Gastrocnemius medialis (tissue), 4 donors: ENCODE measurements at regions not wholly inside any gene's neighbourhood (a gene's known extent, or its start where the extent isn't known, plus 50 kb on each side); places are given as distances from the start of the nearest gene placed in this dataset.

Experiments
- ATAC-seq, 2 donors: fragments of 150-250 bp; one replicate each; pipeline ENCODE4 v1.9.1; 2016
- DNase-seq, 2 donors: peaks; one replicate each; pipeline ENCODE4 v3.0.0-alpha.2; 2019
- H3K27ac ChIP-seq, 4 donors: fragments of 200-600 bp; sonication (generic); 1 replicate in 1 of 4; 2 replicates in 3 of 4; pipeline ENCODE4 v1.5.1; 2016 to 2018; ENCODE audit warnings: mild to moderate bottlenecking in 2 of 4, moderate library complexity in 1 of 4
- H3K27me3 ChIP-seq, 3 donors: fragments of 200-600 bp; sonication (generic) in 2 of 3; 1 replicate in 1 of 3; 2 replicates in 2 of 3; pipeline versions ENCODE4 v1.5.1 to v1.6.0; 2016 to 2019; ENCODE audit warnings: mild to moderate bottlenecking in 1 of 3, moderate library complexity in 1 of 3
- H3K36me3 ChIP-seq, 2 donors: fragments of 200-600 bp; sonication (generic) in 1 of 2; one replicate each; pipeline ENCODE4 v1.5.1; 2017 to 2018
- H3K4me1 ChIP-seq, 2 donors: fragments of 200-600 bp; sonication (generic) in 1 of 2; one replicate each; pipeline ENCODE4 v1.5.1; 2016 to 2017; ENCODE audit warnings: mild to moderate bottlenecking in 2 of 2
- H3K4me3 ChIP-seq, 4 donors: fragments of 200-600 bp; sonication (generic) in 3 of 4; 1 replicate in 1 of 4; 2 replicates in 3 of 4; pipeline ENCODE4 v1.5.1; 2016 to 2019; ENCODE audit warnings: mild to moderate bottlenecking in 2 of 4
- H3K9me3 ChIP-seq, 3 donors: fragments of 200-600 bp; sonication (generic) in 2 of 3; 1 replicate in 1 of 3; 2 replicates in 2 of 3; pipeline ENCODE4 v1.5.1; 2016 to 2019
- CTCF ChIP-seq, 5 experiments: fragments of 450-650 bp in 3 of 5; fragments of 200-600 bp in 2 of 5; sonication (generic) in 2 of 5; IDR thresholded peaks in 4 of 5; conservative IDR thresholded peaks in 1 of 5; 1 replicate in 4 of 5; 2 replicates in 1 of 5; pipeline ENCODE4 v1.5.1; 2016 to 2019; ENCODE audit warnings: antibody characterized with exemption in 5 of 5, mild to moderate bottlenecking in 3 of 5, moderate library complexity in 3 of 5
- POLR2A ChIP-seq, 2 donors: fragments of 450-650 bp; IDR thresholded peaks; one replicate each; pipeline ENCODE4 v1.6.1; 2017; ENCODE audit warnings: antibody characterized with exemption in 2 of 2, mild to moderate bottlenecking in 2 of 2, moderate library complexity in 2 of 2
- in situ Hi-C, 4 donors: fragments of 200-750 bp; cut with MboI; loops; one replicate each; pipeline versions ENCODE4 v1.15.0 to v1.8.0; 2017; ENCODE audit warnings: low sequenced_read_pairs in 4 of 4
- intact Hi-C: fragments of 100-400 bp; cut with DNase I; formaldehyde crosslinking; loops from one replicate; pipeline ENCODE4 v1.15.1; 2023; ENCODE audit warnings: low total_unique reads

GRCh38 chr4:137819964-137820383 lies 287.7 kb upstream of the PCDH18 start:
- DNase-seq (no peak), ATAC-seq (peak in 1 of 2 donors; percentile 46)
- no peaks in the 10 kb centered on the region for H3K9me3 ChIP-seq
- no peak overlapping the region for H3K27ac ChIP-seq
- intact Hi-C loops (loop anchor here (5.0 kb wide), 2 partner anchors 362 to 862 kb away; no protein-coding TSS in a partner anchor), in situ Hi-C loops (loop anchor here in 1 of 4 donors (25.0 kb wide), 3 partner anchors 367 to 1042 kb away; no protein-coding TSS in a partner anchor)
- H3K4me1 ChIP-seq: peaks cover 0 to 4% of the 10 kb centered on the region in 2 donors
- H3K36me3 ChIP-seq: no peaks in the 10 kb centered on the region
- no peak overlapping the region for H3K4me3 ChIP-seq
- TF ChIP-seq POLR2A (IDR thresholded peaks at IDR 0.05) (no peak), CTCF (IDR thresholded peaks at IDR 0.05 in 4 of 5, conservative IDR thresholded peaks at IDR 0.05 in 1 of 5) (peak in 3 of 5 experiments; percentile 14 to 42 (median 20))
- no peaks in the 10 kb centered on the region for H3K27me3 ChIP-seq

DNA sequence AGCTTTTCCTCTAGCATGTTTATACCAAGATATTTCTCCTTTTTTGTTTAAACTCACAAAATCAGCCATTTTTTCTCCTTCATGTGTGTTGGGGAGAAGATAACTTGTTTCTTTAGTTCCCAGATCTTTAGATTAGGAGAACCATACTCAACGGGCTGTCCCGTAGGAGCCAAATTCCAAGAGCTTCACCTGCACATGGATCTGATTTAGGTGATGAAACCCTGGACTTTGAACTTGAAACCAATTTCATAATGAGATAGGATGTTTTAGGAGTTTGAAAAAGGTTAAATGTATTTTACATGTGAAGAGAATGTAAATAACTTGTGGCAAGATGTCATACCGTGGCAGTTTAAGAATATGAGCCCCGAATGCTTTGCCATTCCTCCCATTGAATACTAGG lies 280.0 kb upstream of the PCDH18 start:
- in situ Hi-C loops: loop anchor here in 1 of 4 donors (25.0 kb wide), 3 partner anchors 375 to 1050 kb away; no protein-coding TSS in a partner anchor
- Histone ChIP-seq H3K4me3 (no peak overlapping the region), H3K27ac (no peak overlapping the region), H3K36me3 (no peaks in the 10 kb centered on the region), H3K27me3 (no peaks in the 10 kb centered on the region), H3K4me1 (no peaks in the 10 kb centered on the region), H3K9me3 (no peaks in the 10 kb centered on the region)
- intact Hi-C loops: no loop called here
- DNase-seq (no peak), ATAC-seq (no peak)
- TF ChIP-seq CTCF (IDR thresholded peaks at IDR 0.05 in 4 of 5, conservative IDR thresholded peaks at IDR 0.05 in 1 of 5) (no peak), POLR2A (IDR thresholded peaks at IDR 0.05) (no peak)

GRCh38 chr4:137806420-137806819 lies 274.1 kb upstream of the PCDH18 start:
- no peak overlapping the region for H3K4me3 ChIP-seq
- TF ChIP-seq CTCF (IDR thresholded peaks at IDR 0.05 in 4 of 5, conservative IDR thresholded peaks at IDR 0.05 in 1 of 5): no peak
- TF ChIP-seq POLR2A (IDR thresholded peaks at IDR 0.05): no peak
- H3K27ac ChIP-seq: no peak overlapping the region
- no peaks in the 10 kb centered on the region for H3K27me3 ChIP-seq
- in situ Hi-C loops: loop anchor here in 1 of 4 donors (25.0 kb wide), 3 partner anchors 381 to 1056 kb away; no protein-coding TSS in a partner anchor
- ATAC-seq (no peak), DNase-seq (no peak)
- no peaks in the 10 kb centered on the region for H3K36me3 ChIP-seq
- H3K9me3 ChIP-seq: no peaks in the 10 kb centered on the region
- no peaks in the 10 kb centered on the region for H3K4me1 ChIP-seq
- intact Hi-C loops: no loop called here

DNA sequence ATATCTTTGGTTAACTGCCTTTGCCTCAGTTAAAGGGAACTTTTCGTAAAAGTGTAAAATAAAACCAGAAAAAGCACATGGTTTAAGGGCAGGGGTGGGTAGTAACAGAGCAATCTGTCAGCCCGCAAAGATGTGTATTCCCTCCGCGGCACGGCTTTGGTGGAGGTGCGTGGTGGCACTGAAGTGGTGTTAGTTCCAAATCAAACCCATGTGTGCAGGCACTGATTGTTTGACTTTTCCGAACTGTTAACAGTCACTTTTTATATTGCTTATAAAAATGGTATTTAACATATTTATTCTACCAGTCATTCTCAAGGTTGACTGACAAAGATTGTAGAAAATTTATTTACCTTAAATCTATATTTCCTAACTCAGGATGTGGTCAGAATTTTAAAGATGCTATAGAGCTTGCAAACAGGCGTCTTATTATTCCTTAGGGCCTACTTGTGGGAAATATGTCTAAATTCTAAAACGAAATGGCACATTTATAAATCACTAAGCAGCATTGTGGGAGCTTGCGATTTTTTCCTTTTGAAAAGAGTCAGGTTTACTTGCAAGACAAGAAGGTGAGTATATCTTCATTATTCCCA lies 272.7 kb upstream of the PCDH18 start:
- Histone ChIP-seq H3K4me1 (no peaks in the 10 kb centered on the region), H3K9me3 (no peaks in the 10 kb centered on the region), H3K27ac (no peak overlapping the region), H3K27me3 (no peaks in the 10 kb centered on the region), H3K36me3 (no peaks in the 10 kb centered on the region), H3K4me3 (no peak overlapping the region)
- intact Hi-C loops (no loop called here), in situ Hi-C loops (loop anchor here in 1 of 4 donors (25.0 kb wide), 3 partner anchors 382 to 1057 kb away; no protein-coding TSS in a partner anchor)
- TF ChIP-seq CTCF (IDR thresholded peaks at IDR 0.05 in 4 of 5, conservative IDR thresholded peaks at IDR 0.05 in 1 of 5) (no peak), POLR2A (IDR thresholded peaks at IDR 0.05) (no peak)
- no peak for ATAC-seq
- DNase-seq: no peak
